Right lobe of liver (tissue), 6 donors: ENCODE measurements at regions not wholly inside any gene's neighbourhood (a gene's known extent, or its start where the extent isn't known, plus 50 kb on each side); places are given as distances from the start of the nearest gene placed in this dataset.

Experiments
- ATAC-seq, 4 donors: fragments of 200-7000 bp; cut with Tn5 transposase; one replicate each; pipeline ENCODE4 v1.9.1; 2020; ENCODE audit warnings: mild to moderate bottlenecking in 4 of 4, moderate library complexity in 4 of 4
- DNase-seq, 3 donors: peaks; one replicate each; pipeline ENCODE4 v3.0.0-alpha.2; 2020
- H3K27ac ChIP-seq, 3 donors: fragments of 200-600 bp; one replicate each; pipeline ENCODE4 v1.8.0; 2022
- H3K27me3 ChIP-seq, 2 donors: fragments of 200-600 bp; one replicate each; pipeline ENCODE4 v1.8.0; 2022
- H3K36me3 ChIP-seq, 4 donors: fragments of 200-600 bp; sonication (generic) in 1 of 4; one replicate each; pipeline versions ENCODE4 v1.5.1 to v1.8.0; 2017 to 2022; ENCODE audit warnings: control low read depth in 1 of 4
- H3K4me1 ChIP-seq, 4 donors: fragments of 200-600 bp; sonication (generic) in 1 of 4; one replicate each; pipeline versions ENCODE4 v1.5.1 to v1.8.0; 2017 to 2022; ENCODE audit warnings: control low read depth in 1 of 4
- H3K4me3 ChIP-seq, 3 donors: fragments of 200-600 bp; one replicate each; pipeline ENCODE4 v1.8.0; 2022
- H3K9me3 ChIP-seq, 4 donors: fragments of 200-600 bp; sonication (generic) in 1 of 4; one replicate each; pipeline versions ENCODE4 v1.5.1 to v1.8.0; 2017 to 2022; ENCODE audit warnings: control low read depth in 1 of 4
- POLR2A ChIP-seq: fragments of 450-650 bp; IDR thresholded peaks from one replicate; pipeline ENCODE4 v1.6.1; 2017; ENCODE audit warnings: antibody characterized with exemption, mild to moderate bottlenecking
- WGBS: methylation state at CpG from one replicate; pipeline ENCODE4 v1.1.6; 2018; ENCODE audit warnings: low coverage, low lambda C conversion rate; ENCODE audit not compliant: insufficient coverage; ENCODE audit errors: missing lambda C conversion rate; 5-methylcytosine and 5-hydroxymethylcytosine counted together
- intact Hi-C, 2 donors: fragments of 100-400 bp; cut with DNase I; formaldehyde crosslinking; loops; one replicate each; pipeline versions ENCODE4 v1.11.2 to v1.14.1; 2022
- TF ChIP-seq, protein P1 (sequence below), 4 donors: fragments of 200-600 bp in 3 of 4; fragments of 450-650 bp in 1 of 4; IDR thresholded peaks; one replicate each; pipeline versions ENCODE4 v1.5.1 to v1.8.0; 2016 to 2022; ENCODE audit warnings: antibody characterized with exemption in 4 of 4, mild to moderate bottlenecking in 2 of 4
- donor health status: DM: no; HTN: yes; CAD: no.
- donor health status: DM: no; HTN: no; CAD: no.
- donor health status: DM: no; HTN: no; CAD: no.
- donor health status: DM: no; HTN: yes; CAD: no.
- donor health status: DM: no; HTN: yes; CAD: no.

DNA sequence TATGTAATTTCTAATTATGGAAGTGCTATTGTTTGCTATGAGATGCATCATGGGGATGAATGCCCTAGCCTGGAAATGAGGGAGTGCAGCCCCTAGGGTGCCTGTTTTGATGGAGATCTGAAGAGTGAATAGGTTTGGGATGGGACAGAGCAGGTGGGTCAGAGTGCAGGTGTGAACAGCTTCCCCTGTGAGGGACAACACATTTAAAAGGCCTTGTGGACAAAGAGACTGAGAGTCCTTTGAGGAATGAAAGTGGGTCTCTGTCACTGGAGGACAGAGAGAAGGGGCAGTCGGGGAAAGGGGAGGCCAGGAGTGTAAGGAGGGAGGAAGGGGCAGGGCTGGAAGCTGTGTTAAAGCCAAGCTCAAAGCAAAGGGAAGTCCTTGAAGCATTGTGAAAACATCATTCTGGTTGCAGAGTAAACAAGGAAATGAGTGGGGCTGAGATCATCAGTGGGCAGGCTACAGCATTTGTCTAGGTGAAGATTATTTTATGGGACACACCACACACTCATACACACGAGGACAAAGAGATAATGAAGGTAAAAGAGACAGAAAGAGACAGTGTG lies 877.6 kb downstream of the SLC4A3 start:
- H3K4me3 ChIP-seq: no peak overlapping the region
- 9% methylated on average over 2 of the region's 2 CpGs for WGBS
- DNase-seq (no peak), ATAC-seq (peak in 1 of 4 donors; percentile 61)
- intact Hi-C loops: no loop called here
- H3K36me3 ChIP-seq: no peaks in the 10 kb centered on the region
- no peak overlapping the region for H3K27ac ChIP-seq
- no peaks in the 10 kb centered on the region for H3K9me3 ChIP-seq
- TF ChIP-seq, protein P1, sequence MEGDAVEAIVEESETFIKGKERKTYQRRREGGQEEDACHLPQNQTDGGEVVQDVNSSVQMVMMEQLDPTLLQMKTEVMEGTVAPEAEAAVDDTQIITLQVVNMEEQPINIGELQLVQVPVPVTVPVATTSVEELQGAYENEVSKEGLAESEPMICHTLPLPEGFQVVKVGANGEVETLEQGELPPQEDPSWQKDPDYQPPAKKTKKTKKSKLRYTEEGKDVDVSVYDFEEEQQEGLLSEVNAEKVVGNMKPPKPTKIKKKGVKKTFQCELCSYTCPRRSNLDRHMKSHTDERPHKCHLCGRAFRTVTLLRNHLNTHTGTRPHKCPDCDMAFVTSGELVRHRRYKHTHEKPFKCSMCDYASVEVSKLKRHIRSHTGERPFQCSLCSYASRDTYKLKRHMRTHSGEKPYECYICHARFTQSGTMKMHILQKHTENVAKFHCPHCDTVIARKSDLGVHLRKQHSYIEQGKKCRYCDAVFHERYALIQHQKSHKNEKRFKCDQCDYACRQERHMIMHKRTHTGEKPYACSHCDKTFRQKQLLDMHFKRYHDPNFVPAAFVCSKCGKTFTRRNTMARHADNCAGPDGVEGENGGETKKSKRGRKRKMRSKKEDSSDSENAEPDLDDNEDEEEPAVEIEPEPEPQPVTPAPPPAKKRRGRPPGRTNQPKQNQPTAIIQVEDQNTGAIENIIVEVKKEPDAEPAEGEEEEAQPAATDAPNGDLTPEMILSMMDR (IDR thresholded peaks at IDR 0.05): no peak
- no peak for TF ChIP-seq POLR2A
- H3K27me3 ChIP-seq: no peaks in the 10 kb centered on the region
- no peaks in the 10 kb centered on the region for H3K4me1 ChIP-seq

DNA sequence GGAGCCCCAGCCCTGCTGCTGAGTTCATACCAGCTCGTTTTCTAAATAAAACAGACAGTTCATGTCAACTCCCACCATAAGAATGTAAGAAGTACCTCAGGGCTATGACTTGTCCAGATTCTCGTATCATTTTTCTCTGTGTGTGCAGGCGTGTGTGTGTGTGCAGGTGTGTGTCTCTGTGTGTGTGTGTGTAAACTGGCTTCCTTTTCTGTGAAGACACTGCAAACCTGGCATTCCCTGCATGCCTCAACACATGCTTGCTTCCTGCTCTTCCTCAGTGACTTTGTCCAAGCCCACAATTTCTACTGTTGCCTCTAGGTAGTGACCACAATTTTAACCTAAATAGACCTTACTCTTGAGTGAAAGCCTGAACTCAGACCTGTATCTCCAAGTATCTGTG lies 879.0 kb downstream of the SLC4A3 start:
- no peak overlapping the region for H3K27ac ChIP-seq
- DNase-seq (no peak), ATAC-seq (no peak)
- TF ChIP-seq POLR2A: no peak
- TF ChIP-seq, protein P1 (IDR thresholded peaks at IDR 0.05): no peak
- WGBS: 0% methylated on average over 1 of the region's 3 CpGs
- no peak overlapping the region for H3K4me3 ChIP-seq
- intact Hi-C loops: no loop called here
- H3K9me3 ChIP-seq: no peaks in the 10 kb centered on the region
- H3K4me1 ChIP-seq: no peaks in the 10 kb centered on the region
- H3K36me3 ChIP-seq: no peaks in the 10 kb centered on the region
- H3K27me3 ChIP-seq: no peaks in the 10 kb centered on the region

DNA sequence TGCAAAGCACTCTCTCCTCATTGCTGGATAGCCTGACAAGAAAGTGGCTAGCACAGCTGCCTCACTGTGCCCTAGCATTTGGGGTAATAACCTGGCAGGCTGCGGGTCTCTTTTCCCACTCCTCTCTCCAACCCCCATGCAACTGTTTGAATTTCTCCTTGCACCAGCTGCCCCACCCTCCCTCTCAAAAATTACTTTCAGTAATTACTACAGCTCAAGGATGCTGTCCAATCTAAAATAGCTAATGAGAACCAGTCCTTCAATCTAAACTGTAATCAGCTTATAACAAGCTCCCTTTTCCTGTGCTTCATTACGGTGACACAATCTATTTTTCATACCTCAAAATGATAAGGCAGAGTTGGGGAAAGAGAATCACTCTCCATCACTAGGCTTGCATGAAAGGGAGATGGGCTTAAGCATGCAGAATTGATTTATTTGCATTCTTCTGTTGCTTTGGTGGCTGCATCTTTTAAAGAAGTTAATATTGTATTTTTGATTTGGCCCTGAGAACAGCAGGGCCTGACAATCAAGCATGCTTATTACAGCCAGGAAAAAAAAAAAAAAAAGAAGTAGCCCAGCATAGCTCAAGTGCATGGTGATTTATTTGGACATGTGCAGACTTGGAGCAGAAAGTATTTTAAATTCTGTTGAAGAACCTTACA lies 881.8 kb downstream of the SLC4A3 start:
- 38% methylated on average over 1 of the region's 2 CpGs for WGBS
- Histone ChIP-seq H3K4me1 (no peaks in the 10 kb centered on the region), H3K36me3 (no peaks in the 10 kb centered on the region), H3K4me3 (no peak overlapping the region), H3K9me3 (no peaks in the 10 kb centered on the region), H3K27ac (no peak overlapping the region), H3K27me3 (no peaks in the 10 kb centered on the region)
- intact Hi-C loops: no loop called here
- TF ChIP-seq, protein P1 (IDR thresholded peaks at IDR 0.05): no peak
- no peak for TF ChIP-seq POLR2A
- DNase-seq (no peak), ATAC-seq (no peak)

DNA sequence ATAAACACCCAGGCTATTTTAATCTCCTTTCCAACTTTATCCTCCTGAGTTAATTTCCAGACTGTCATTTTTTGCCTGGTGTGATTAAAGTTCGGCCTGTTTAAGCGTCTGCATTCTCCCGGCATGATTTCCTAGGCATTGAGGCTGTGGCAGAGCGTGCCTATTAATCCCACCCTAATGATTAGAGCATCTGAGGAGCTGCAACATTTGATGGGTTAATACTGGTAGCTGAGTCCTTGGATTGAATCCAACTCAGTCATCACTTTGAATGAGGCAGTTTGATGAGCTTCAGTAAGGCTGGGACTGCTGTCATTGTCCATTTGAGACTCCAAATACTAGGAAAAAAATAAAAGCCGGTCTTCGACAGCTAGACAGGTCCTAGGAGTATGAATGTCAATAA lies 882.5 kb downstream of the SLC4A3 start:
- 39% methylated on average over 5 of the region's 6 CpGs for WGBS
- intact Hi-C loops: no loop called here
- H3K27me3 ChIP-seq: no peaks in the 10 kb centered on the region

More for the DNA sequence above, 882.5 kb downstream of the SLC4A3 start:
- no peaks in the 10 kb centered on the region for H3K4me1 ChIP-seq
- no peak for TF ChIP-seq POLR2A
- TF ChIP-seq, protein P1 (IDR thresholded peaks at IDR 0.05): no peak
- no peak for ATAC-seq
- DNase-seq: no peak
- no peak overlapping the region for H3K27ac ChIP-seq
- no peaks in the 10 kb centered on the region for H3K9me3 ChIP-seq
- H3K4me3 ChIP-seq: no peak overlapping the region
- H3K36me3 ChIP-seq: no peaks in the 10 kb centered on the region
